ENCODE measurements at regions not wholly inside any gene's neighbourhood (a gene's known extent, or its start where the extent isn't known, plus 50 kb on each side); places are given as distances from the start of the nearest gene placed in this dataset.

DNA sequence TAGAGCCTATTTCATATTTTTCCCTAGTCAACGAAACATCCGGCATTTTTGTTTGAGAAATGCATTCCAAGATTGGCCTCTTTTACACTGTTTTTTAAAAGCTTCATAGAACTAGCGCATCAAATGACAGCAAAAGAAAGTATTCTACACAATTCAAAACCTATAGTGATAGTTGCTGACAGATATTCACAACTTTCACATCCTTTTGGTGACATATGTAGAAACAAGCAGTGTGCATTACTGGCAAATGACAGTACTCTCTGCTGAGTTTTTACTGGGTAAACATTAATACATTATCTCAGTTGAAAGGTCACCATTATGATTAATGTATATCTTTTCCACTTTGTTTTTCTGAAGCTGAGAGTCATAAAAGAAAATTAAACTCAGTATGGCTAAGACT lies 135.4 kb upstream of the RGS18 start:
- TF ChIP-seq, protein P1, sequence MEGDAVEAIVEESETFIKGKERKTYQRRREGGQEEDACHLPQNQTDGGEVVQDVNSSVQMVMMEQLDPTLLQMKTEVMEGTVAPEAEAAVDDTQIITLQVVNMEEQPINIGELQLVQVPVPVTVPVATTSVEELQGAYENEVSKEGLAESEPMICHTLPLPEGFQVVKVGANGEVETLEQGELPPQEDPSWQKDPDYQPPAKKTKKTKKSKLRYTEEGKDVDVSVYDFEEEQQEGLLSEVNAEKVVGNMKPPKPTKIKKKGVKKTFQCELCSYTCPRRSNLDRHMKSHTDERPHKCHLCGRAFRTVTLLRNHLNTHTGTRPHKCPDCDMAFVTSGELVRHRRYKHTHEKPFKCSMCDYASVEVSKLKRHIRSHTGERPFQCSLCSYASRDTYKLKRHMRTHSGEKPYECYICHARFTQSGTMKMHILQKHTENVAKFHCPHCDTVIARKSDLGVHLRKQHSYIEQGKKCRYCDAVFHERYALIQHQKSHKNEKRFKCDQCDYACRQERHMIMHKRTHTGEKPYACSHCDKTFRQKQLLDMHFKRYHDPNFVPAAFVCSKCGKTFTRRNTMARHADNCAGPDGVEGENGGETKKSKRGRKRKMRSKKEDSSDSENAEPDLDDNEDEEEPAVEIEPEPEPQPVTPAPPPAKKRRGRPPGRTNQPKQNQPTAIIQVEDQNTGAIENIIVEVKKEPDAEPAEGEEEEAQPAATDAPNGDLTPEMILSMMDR (optimal IDR thresholded peaks at IDR 0.05 in 1 of 3, IDR thresholded peaks at IDR 0.05 in 1 of 3, conservative IDR thresholded peaks at IDR 0.05 in 1 of 3; ENCODE audit: extremely low read depth in 1 of 3, insufficient read depth in 2 of 3, low read length in 3 of 3), result no peak
- TF ChIP-seq EZH2 (IDR thresholded peaks at IDR 0.05; ENCODE audit: low read length), result no peak

Data from keratinocyte (primary cell).